AG04450 (cell line): ENCODE measurements at regions not wholly inside any gene's neighbourhood (a gene's known extent, or its start where the extent isn't known, plus 50 kb on each side); places are given as distances from the start of the nearest gene placed in this dataset.

Source experiments
- CTCF ChIA-PET: fragments of 300-600, 350-600 bp; formaldehyde crosslinking; extraction: SDS; loops from one replicate; lab custom pipeline; 2022; ENCODE audit warnings: antibody characterized with exemption, inconsistent platforms; lab: Charles Lee
- POLR2A ChIA-PET: fragments of 350-600 bp; formaldehyde crosslinking; extraction: SDS; loops from one replicate; lab custom pipeline; 2021; ENCODE audit warnings: antibody characterized with exemption, inconsistent platforms; lab: Yijun Ruan, JAX
- DNase-seq: peaks from one replicate; pipeline ENCODE4 v3.0.0-alpha.2; 2011; ENCODE audit warnings: low read depth, low spot score
- H3K27ac ChIP-seq: one replicate; pipeline ENCODE4 v1.5.1; 2012; ENCODE audit warnings: low read depth, low read length, control low read depth
- H3K27me3 ChIP-seq: one replicate; pipeline ENCODE4 v1.6.0; 2012; ENCODE audit warnings: low read length; ENCODE audit not compliant: control insufficient read depth, insufficient read depth
- H3K4me3 ChIP-seq: 2 replicates; pipeline ENCODE4 v1.5.1; 2011; ENCODE audit warnings: mild to moderate bottlenecking, low read depth, low read length, control low read depth
- H3K9me3 ChIP-seq: 2 replicates; pipeline ENCODE4 v1.5.1; 2012; ENCODE audit warnings: low read length; ENCODE audit not compliant: control insufficient read depth, insufficient read depth
- TF ChIP-seq, protein P1 (sequence below): IDR thresholded peaks from 2 replicates; pipeline ENCODE4 v1.5.1; 2011; ENCODE audit warnings: low read depth, low read length, control low read depth, inconsistent platforms

DNA sequence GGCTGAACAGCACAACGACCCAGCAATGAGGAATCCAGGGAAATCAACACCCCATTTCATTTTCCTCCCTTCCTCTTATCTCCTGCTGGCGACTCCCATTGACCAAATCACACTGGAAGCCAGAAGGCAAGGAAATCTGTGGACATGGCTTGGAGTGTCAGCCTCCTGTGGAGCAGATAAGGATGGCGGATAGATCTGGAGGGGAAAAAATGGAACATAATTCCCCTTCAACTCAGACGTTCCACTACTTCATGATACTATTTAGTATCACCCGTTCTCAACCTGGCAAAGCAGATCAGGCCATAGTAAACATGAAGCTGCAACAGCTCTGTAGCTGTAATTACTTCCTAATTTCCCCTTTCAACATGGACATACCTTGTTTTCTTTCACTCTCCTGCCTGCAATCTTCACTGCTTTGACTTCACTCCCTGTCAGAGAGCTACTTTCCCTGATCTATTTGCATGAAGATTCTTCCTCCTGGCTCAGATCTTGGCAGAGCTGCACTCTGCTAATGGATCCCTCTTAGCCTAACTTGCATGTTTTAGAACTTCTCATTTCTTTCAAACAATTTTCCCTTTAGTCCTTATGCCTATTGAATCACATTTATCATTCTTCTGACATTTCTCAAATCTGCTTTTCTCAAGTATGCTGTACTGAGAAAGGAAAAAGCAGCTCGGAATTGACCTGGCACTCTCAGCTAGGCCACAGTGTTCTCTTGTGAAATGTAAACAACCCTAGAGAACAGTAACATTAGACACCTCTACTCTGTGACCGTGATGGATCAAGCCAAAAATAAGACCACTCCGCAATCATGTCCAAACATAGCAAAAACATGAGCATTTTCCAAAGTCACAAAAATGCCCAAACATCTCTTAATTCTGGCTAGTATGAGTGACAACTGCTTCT is 135.1 kb downstream of the ETNK1 start:
- ChIA-PET CTCF (no interaction called here), POLR2A (no interaction called here)
- Histone ChIP-seq H3K9me3 (no peaks in the 10 kb centered on the region), H3K4me3 (no peak overlapping the region), H3K27ac (no peak overlapping the region), H3K27me3 (no peaks in the 10 kb centered on the region)
- no peak for DNase-seq
- TF ChIP-seq, protein P1, sequence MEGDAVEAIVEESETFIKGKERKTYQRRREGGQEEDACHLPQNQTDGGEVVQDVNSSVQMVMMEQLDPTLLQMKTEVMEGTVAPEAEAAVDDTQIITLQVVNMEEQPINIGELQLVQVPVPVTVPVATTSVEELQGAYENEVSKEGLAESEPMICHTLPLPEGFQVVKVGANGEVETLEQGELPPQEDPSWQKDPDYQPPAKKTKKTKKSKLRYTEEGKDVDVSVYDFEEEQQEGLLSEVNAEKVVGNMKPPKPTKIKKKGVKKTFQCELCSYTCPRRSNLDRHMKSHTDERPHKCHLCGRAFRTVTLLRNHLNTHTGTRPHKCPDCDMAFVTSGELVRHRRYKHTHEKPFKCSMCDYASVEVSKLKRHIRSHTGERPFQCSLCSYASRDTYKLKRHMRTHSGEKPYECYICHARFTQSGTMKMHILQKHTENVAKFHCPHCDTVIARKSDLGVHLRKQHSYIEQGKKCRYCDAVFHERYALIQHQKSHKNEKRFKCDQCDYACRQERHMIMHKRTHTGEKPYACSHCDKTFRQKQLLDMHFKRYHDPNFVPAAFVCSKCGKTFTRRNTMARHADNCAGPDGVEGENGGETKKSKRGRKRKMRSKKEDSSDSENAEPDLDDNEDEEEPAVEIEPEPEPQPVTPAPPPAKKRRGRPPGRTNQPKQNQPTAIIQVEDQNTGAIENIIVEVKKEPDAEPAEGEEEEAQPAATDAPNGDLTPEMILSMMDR: no peak

DNA sequence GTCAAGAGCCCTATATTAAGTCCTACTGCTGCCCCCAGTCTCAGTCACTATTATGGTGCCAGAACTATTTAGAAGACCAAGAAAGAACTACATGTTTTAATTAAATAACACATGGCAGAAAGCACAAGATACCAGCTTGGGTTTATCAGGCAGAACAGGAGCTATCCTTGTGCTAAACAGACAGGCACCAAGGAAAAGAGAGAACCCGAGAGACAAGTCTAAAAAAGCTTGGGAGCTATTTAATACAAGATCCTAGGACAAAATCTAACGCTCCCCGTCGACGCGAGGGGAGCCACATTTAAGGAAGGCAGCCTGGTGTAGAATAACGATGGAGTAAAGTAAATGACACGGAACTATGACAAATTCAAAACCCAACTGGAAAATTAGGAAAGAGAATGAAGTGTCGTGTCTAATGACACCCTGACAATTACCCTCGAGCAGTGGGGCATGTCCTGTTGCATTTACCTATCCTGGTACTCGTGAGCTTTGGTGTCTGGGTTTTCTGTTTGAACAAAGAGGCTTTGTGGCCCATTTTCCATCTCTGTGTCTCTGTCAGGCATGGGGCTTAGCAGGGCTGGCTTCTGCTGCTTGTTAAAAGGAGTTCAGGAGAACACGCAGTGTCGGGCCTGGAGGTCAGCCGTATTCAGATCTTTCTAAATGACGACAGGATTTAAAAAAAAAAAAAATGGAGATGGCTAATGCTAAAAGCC is 140.6 kb downstream of the ETNK1 start:
- H3K27ac ChIP-seq: no peak overlapping the region
- H3K9me3 ChIP-seq: no peaks in the 10 kb centered on the region
- TF ChIP-seq, protein P1: no peak
- CTCF ChIA-PET: no interaction called here
- POLR2A ChIA-PET: no interaction called here
- H3K27me3 ChIP-seq: no peaks in the 10 kb centered on the region
- H3K4me3 ChIP-seq: no peak overlapping the region
- DNase-seq: no peak

DNA sequence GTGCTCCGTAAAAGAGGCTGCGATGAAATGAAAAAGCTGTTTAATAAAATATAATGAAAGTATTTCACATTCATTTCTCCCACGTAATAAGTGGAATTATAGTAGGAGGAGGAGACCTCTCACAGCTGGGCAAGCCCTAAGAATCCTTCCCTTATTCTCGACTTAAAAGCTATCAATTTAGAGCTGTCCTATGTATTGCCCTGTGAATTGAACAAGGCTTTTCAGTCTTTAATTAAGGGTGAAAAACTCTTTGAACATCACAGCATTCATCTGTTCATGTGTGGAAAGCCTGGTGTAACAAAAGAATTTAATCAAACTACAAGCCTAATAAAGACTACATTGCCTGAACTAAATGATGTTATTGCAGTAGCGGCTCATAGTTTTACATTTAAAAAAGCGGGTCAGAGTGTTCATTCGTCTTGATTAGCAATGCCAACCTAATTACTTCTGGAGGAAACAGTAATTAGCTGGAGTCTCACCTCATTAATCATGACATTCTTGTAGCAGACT is 142.0 kb downstream of the ETNK1 start:
- DNase-seq: no peak
- ChIA-PET POLR2A (no interaction called here), CTCF (no interaction called here)

DNA sequence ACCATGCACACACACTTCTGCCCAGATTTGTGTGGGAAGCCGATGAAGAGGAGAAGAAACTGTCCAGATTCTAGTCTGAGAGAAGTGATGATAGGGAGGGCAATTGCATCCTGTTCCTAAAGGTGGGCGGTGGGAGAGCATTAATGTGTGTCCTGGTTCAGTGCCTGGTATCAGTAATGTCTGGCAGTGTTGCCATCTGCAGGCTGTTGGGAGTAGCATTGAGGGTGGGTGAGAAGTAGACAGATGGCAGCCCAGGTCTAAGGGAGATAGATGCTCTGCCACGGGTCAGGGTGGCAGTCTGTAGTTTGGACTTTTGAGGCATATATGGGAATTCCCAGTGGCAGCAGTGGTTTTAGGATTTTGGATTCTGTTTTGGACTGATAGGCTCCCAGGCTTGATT is 156.4 kb downstream of the ETNK1 start:
- no peak overlapping the region for H3K27ac ChIP-seq
- ChIA-PET CTCF (no interaction called here), POLR2A (no interaction called here)
- no peak overlapping the region for H3K4me3 ChIP-seq
- TF ChIP-seq, protein P1: no peak
- no peaks in the 10 kb centered on the region for H3K9me3 ChIP-seq
- no peak for DNase-seq
- H3K27me3 ChIP-seq: no peaks in the 10 kb centered on the region

More for the DNA sequence above, 142.0 kb downstream of the ETNK1 start:
- TF ChIP-seq, protein P1: no peak
- H3K9me3 ChIP-seq: no peaks in the 10 kb centered on the region
- no peak overlapping the region for H3K4me3 ChIP-seq
- H3K27ac ChIP-seq: no peak overlapping the region
- H3K27me3 ChIP-seq: no peaks in the 10 kb centered on the region
